ENCODE measurements at regions not wholly inside any gene's neighbourhood (a gene's known extent, or its start where the extent isn't known, plus 50 kb on each side); places are given as distances from the start of the nearest gene placed in this dataset.

DNA sequence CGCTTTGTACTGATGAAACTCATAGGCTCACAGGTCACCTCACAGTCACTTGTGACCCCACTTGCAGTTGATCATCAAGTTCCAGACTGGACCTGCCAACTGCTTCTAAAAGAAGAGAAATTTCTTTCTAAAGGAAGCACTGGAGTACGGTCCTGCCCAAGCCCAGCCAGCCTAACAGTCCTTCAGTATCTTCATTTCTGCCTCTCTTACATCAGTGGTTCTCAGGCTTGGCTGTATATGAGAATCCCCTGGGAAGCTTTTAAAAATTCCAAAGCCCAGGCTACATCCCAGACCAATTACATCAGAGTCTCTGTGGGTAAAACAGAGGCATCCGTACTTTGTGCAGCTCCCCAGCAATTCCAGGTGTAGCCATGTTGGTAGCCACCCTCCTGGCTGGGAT is 282.1 kb downstream of the NFIB start:
- peak in 2 of 3 donors; percentile 50 to 51 for DNase-seq
- H3K4me3 ChIP-seq, result no peak overlapping the region
- WGBS, 2 donors, result 81 to 85% methylated on average over 3 of the region's 3 CpGs

DNA sequence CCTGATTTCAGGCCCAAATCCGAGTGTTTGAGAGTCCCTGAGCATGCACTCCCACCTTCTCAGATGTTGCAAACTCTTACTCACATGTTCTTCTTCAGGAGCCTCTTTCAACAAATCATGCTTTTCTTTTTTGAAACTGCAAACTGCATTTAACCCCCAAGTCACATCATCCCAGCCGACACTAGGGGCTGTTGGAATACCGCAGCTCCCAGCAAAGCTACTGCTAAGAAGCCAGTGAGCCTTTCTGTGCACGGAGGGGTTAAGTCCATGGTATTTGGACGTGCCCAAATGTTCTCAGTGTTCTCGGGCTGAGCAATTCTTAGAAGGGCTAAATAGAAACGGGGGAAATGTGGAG is 282.9 kb downstream of the NFIB start:
- Histone ChIP-seq H3K4me3 (no peak overlapping the region), H3K9ac (ENCODE audit: insufficient read depth in 1 of 2, low read length in 2 of 2) (peak overlapping the region in 1 of 2 donors; percentile 79), H3K27ac (ENCODE audit: low read depth in 1 of 2, low read length in 1 of 2) (peak overlapping the region; percentile 37 to 95), H3K9me3 (ENCODE audit: control insufficient read depth in 4 of 4, insufficient read depth in 3 of 4, low read length in 3 of 4) (no peaks in the 10 kb centered on the region), H3K4me1 (ENCODE audit: control insufficient read depth in 5 of 5, insufficient read depth in 5 of 5, low read length in 5 of 5) (peaks cover 3 to 56% (median 21%) of the 10 kb centered on the region in 5 donors), H3K36me3 (ENCODE audit: control insufficient read depth in 4 of 4, insufficient read depth in 4 of 4, low read length in 4 of 4) (no peaks in the 10 kb centered on the region), H3K27me3 (ENCODE audit: control insufficient read depth in 3 of 3, insufficient read depth in 3 of 3, low read length in 2 of 3) (no peaks in the 10 kb centered on the region)
- TF ChIP-seq, protein P1, sequence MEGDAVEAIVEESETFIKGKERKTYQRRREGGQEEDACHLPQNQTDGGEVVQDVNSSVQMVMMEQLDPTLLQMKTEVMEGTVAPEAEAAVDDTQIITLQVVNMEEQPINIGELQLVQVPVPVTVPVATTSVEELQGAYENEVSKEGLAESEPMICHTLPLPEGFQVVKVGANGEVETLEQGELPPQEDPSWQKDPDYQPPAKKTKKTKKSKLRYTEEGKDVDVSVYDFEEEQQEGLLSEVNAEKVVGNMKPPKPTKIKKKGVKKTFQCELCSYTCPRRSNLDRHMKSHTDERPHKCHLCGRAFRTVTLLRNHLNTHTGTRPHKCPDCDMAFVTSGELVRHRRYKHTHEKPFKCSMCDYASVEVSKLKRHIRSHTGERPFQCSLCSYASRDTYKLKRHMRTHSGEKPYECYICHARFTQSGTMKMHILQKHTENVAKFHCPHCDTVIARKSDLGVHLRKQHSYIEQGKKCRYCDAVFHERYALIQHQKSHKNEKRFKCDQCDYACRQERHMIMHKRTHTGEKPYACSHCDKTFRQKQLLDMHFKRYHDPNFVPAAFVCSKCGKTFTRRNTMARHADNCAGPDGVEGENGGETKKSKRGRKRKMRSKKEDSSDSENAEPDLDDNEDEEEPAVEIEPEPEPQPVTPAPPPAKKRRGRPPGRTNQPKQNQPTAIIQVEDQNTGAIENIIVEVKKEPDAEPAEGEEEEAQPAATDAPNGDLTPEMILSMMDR (IDR thresholded peaks at IDR 0.05; ENCODE audit: control extremely low read depth, extremely low read depth), result no peak
- 47 to 63% methylated on average over 7 of the region's 7 CpGs for WGBS, 2 donors
- DNase-seq, result peak; percentile 88 to 97 (median 97)
- no peak for ATAC-seq (ENCODE audit: insufficient read depth, low FRiP score)

More for the DNA sequence above, 282.1 kb downstream of the NFIB start:
- H3K4me1 ChIP-seq (ENCODE audit: control insufficient read depth in 5 of 5, insufficient read depth in 5 of 5, low read length in 5 of 5), result peaks cover 3 to 55% (median 18%) of the 10 kb centered on the region in 5 donors
- peak overlapping the region in 1 of 2 donors; percentile 79 for H3K9ac ChIP-seq (ENCODE audit: insufficient read depth in 1 of 2, low read length in 2 of 2)
- H3K9me3 ChIP-seq (ENCODE audit: control insufficient read depth in 4 of 4, insufficient read depth in 3 of 4, low read length in 3 of 4), result no peaks in the 10 kb centered on the region
- peak overlapping the region in 1 of 2 donors; percentile 85 for H3K27ac ChIP-seq (ENCODE audit: low read depth in 1 of 2, low read length in 1 of 2)
- TF ChIP-seq, protein P1 (IDR thresholded peaks at IDR 0.05; ENCODE audit: control extremely low read depth, extremely low read depth), result no peak
- ATAC-seq (ENCODE audit: insufficient read depth, low FRiP score), result no peak
- H3K27me3 ChIP-seq (ENCODE audit: control insufficient read depth in 3 of 3, insufficient read depth in 3 of 3, low read length in 2 of 3), result no peaks in the 10 kb centered on the region
- no peaks in the 10 kb centered on the region for H3K36me3 ChIP-seq (ENCODE audit: control insufficient read depth in 4 of 4, insufficient read depth in 4 of 4, low read length in 4 of 4)

DNA sequence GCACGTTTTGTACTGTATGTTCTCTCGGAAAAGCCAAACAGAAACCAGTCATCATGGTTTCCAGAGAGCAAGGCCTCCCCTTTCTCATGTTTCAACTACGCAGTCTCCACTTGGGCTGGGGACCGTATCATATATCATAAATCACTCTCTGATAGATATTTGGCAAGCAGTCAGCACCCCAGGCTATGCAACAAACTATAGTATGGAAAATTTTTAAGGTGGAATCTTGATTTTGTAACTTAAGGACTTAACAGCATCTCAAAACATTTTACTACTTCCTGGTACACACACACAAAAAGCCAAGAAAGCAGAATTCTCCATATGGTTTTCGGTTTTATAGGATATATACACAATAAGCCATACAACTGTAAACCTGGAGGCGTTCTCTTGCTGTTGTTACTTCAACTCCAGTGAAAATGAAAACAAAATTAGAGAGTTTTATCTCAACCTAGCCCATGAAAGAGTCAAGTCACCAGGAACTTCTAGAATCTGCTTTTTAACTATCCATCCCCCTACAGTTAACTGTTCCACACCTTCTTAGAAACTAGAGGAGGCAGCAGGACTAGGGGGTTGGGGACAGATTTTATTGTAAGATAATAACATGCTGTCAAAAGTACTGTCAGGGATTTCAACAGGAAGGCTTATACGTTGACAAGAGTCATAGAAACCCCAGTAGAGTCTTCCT is 283.4 kb downstream of the NFIB start:
- H3K9me3 ChIP-seq (ENCODE audit: control insufficient read depth in 4 of 4, insufficient read depth in 3 of 4, low read length in 3 of 4), result no peaks in the 10 kb centered on the region
- ATAC-seq (ENCODE audit: insufficient read depth, low FRiP score) (no peak), DNase-seq (peak; percentile 86 to 97 (median 97))
- WGBS, 2 donors, result 40 to 48% methylated on average over 7 of the region's 7 CpGs
- TF ChIP-seq, protein P1 (IDR thresholded peaks at IDR 0.05; ENCODE audit: control extremely low read depth, extremely low read depth), result no peak
- no peaks in the 10 kb centered on the region for H3K36me3 ChIP-seq (ENCODE audit: control insufficient read depth in 4 of 4, insufficient read depth in 4 of 4, low read length in 4 of 4)
- H3K9ac ChIP-seq (ENCODE audit: insufficient read depth in 1 of 2, low read length in 2 of 2), result peak overlapping the region in 1 of 2 donors; percentile 82
- no peak overlapping the region for H3K4me3 ChIP-seq
- peak overlapping the region; percentile 57 to 95 for H3K27ac ChIP-seq (ENCODE audit: low read depth in 1 of 2, low read length in 1 of 2)
- H3K27me3 ChIP-seq (ENCODE audit: control insufficient read depth in 3 of 3, insufficient read depth in 3 of 3, low read length in 2 of 3), result no peaks in the 10 kb centered on the region
- H3K4me1 ChIP-seq (ENCODE audit: control insufficient read depth in 5 of 5, insufficient read depth in 5 of 5, low read length in 5 of 5), result peaks cover 3 to 56% (median 21%) of the 10 kb centered on the region in 5 donors
